SK-N-SH (cell line): ENCODE measurements at regions not wholly inside any gene's neighbourhood (a gene's known extent, or its start where the extent isn't known, plus 50 kb on each side); places are given as distances from the start of the nearest gene placed in this dataset.

ENCODE experiments used
- CTCF ChIA-PET: fragments of 300-600, 350-600 bp; formaldehyde crosslinking; extraction: SDS; loops from one replicate; lab custom pipeline; 2021; lab: Yijun Ruan, JAX
- POLR2A ChIA-PET: fragments of 350-600 bp; sonication (Branson Sonifier 250); formaldehyde crosslinking; extraction: SDS; loops from one replicate; lab custom pipeline; 2020; ENCODE audit warnings: antibody characterized with exemption, inconsistent platforms; lab: Yijun Ruan, JAX
- DNase-seq: peaks from one replicate; pipeline ENCODE4 v3.0.0; 2012
- H2AFZ ChIP-seq: fragments of 200-600 bp; sonication (generic); 2 replicates; pipeline ENCODE4 v1.8.1; 2016; ENCODE audit warnings: antibody characterized with exemption, mild to moderate bottlenecking, low read depth
- H3F3A ChIP-seq: fragments of 200-600 bp; sonication (generic); replicated peaks from 2 replicates; pipeline ENCODE3; 2016; ENCODE audit warnings: antibody characterized with exemption, mild to moderate bottlenecking; ENCODE audit not compliant: insufficient read depth
- H3K27ac ChIP-seq, 2 experiments: fragments of 200-500 bp in 1 of 2; fragments of 200-600 bp in 1 of 2; sonication (Bioruptor generic) in 1 of 2; sonication (generic), shearing (Covaris generic) in 1 of 2; 2 replicates each; pipeline versions ENCODE4 v1.5.1 to v1.6.1; 2014 to 2016; ENCODE audit warnings: low read depth in 2 of 2, inconsistent platforms in 1 of 2, low read length in 1 of 2, mild to moderate bottlenecking in 1 of 2, mixed read lengths in 1 of 2
- H3K27me3 ChIP-seq: fragments of 200-600 bp; sonication (generic), shearing (Covaris generic); 2 replicates; pipeline ENCODE4 v1.6.1; 2016; ENCODE audit warnings: mixed run types; ENCODE audit not compliant: insufficient read depth
- H3K36me3 ChIP-seq, 2 experiments: fragments of 200-500 bp in 1 of 2; fragments of 200-600 bp in 1 of 2; sonication (Bioruptor generic) in 1 of 2; sonication (generic) in 1 of 2; replicated peaks in 1 of 2; 2 replicates each; pipeline versions ENCODE3 to v1.5.1; 2014 to 2016; ENCODE audit warnings: low read length in 1 of 2, mild to moderate bottlenecking in 1 of 2; ENCODE audit not compliant: insufficient read depth in 2 of 2, control insufficient read depth in 1 of 2
- H3K4me1 ChIP-seq, 2 experiments: fragments of 200-500 bp in 1 of 2; fragments of 200-600 bp in 1 of 2; sonication (Bioruptor generic) in 1 of 2; sonication (generic), shearing (Covaris generic) in 1 of 2; 2 replicates each; pipeline versions ENCODE4 v1.5.1 to v1.6.1; 2014 to 2016; ENCODE audit warnings: low read depth in 1 of 2, low read length in 1 of 2, mixed run types in 1 of 2; ENCODE audit not compliant: insufficient read depth in 2 of 2, control insufficient read depth in 1 of 2
- H3K4me2 ChIP-seq: fragments of 200-600 bp; sonication (generic), shearing (Covaris generic); 2 replicates; pipeline ENCODE4 v1.6.1; 2017; ENCODE audit warnings: mixed run types
- H3K4me3 ChIP-seq, 2 experiments: fragments of 200-500 bp in 1 of 2; fragments of 200-600 bp in 1 of 2; sonication (Bioruptor generic) in 1 of 2; sonication (generic), shearing (Covaris generic) in 1 of 2; 2 replicates each; pipeline versions ENCODE4 v1.5.1 to v1.8.1; 2014 to 2016; ENCODE audit warnings: low read depth in 2 of 2, inconsistent platforms in 1 of 2, low read length in 1 of 2, mild to moderate bottlenecking in 1 of 2, mixed read lengths in 1 of 2, moderate library complexity in 1 of 2
- H3K79me2 ChIP-seq: fragments of 200-600 bp; sonication (generic); 2 replicates; pipeline ENCODE4 v1.8.1; 2017; ENCODE audit warnings: mild to moderate bottlenecking; ENCODE audit not compliant: insufficient read depth
- H3K9ac ChIP-seq: fragments of 200-600 bp; sonication (generic); 2 replicates; pipeline ENCODE4 v1.6.1; 2017; ENCODE audit warnings: mixed run types
- H3K9me2 ChIP-seq: fragments of 200-600 bp; sonication (generic); 2 replicates; pipeline ENCODE4 v1.6.1; 2017; ENCODE audit warnings: mixed run types
- H3K9me3 ChIP-seq: fragments of 200-600 bp; sonication (generic); 2 replicates; pipeline ENCODE4 v1.6.1; 2017; ENCODE audit warnings: mixed run types, mild to moderate bottlenecking, moderate library complexity
- H4K20me1 ChIP-seq: fragments of 200-600 bp; sonication (generic); 2 replicates; pipeline ENCODE4 v1.6.1; 2017; ENCODE audit warnings: mild to moderate bottlenecking, mixed run types; ENCODE audit not compliant: insufficient read depth
- CTCF ChIP-seq: fragments of 200-600 bp; sonication (generic); IDR thresholded peaks from 2 replicates; pipeline ENCODE4 v1.6.1; 2017; ENCODE audit warnings: antibody characterized with exemption, mild to moderate bottlenecking, moderate library complexity
- EZH2phosphoT487 ChIP-seq: fragments of 200-600 bp; sonication (generic); IDR thresholded peaks from 2 replicates; pipeline ENCODE4 v1.6.1; 2017; ENCODE audit warnings: low read depth, mixed run types, mild to moderate bottlenecking, antibody characterized with exemption, moderate library complexity, borderline replicate concordance
- FOSL2 ChIP-seq: IDR thresholded peaks from 2 replicates; pipeline ENCODE4 v1.4.0; 2012; ENCODE audit warnings: low read depth, mild to moderate bottlenecking, moderate library complexity, borderline replicate concordance
- FOXJ3 ChIP-seq: sonication (generic); formaldehyde crosslinking; IDR thresholded peaks from 2 replicates; pipeline ENCODE4 v1.5.1; 2020; ENCODE audit warnings: mild to moderate bottlenecking, missing genetic modification reagents
- FOXM1 ChIP-seq: IDR thresholded peaks from 2 replicates; pipeline ENCODE4 v1.4.0; 2012; ENCODE audit warnings: low read depth, mild to moderate bottlenecking
- GABPA ChIP-seq: IDR thresholded peaks from 2 replicates; pipeline ENCODE4 v1.4.0; 2012; ENCODE audit warnings: low read depth, mild to moderate bottlenecking
- GATA2 ChIP-seq: sonication (generic); formaldehyde crosslinking; IDR thresholded peaks from 2 replicates; pipeline ENCODE4 v1.5.0; 2020; ENCODE audit warnings: mild to moderate bottlenecking, missing genetic modification reagents
- MAX ChIP-seq: IDR thresholded peaks from 2 replicates; pipeline ENCODE4 v1.4.0; 2012; ENCODE audit warnings: low read depth
- MXI1 ChIP-seq: IDR thresholded peaks from 2 replicates; pipeline ENCODE4 v1.6.1; 2012; ENCODE audit warnings: mild to moderate bottlenecking, low read depth, low read length, improper control_type of control experiment
- NRF1 ChIP-seq: IDR thresholded peaks from 2 replicates; pipeline ENCODE4 v1.6.1; 2012; ENCODE audit warnings: low read depth, mild to moderate bottlenecking, low read length
- RAD21 ChIP-seq: IDR thresholded peaks from 2 replicates; pipeline ENCODE4 v1.6.1; 2012; ENCODE audit warnings: mild to moderate bottlenecking, low read length
- RCOR1 ChIP-seq: fragments of 150-350 bp; IDR thresholded peaks from 2 replicates; pipeline ENCODE4 v1.6.1; 2017; ENCODE audit warnings: antibody characterized with exemption, low read length
- SIN3A ChIP-seq: IDR thresholded peaks from 2 replicates; pipeline ENCODE4 v1.6.1; 2012; ENCODE audit warnings: low read depth, mild to moderate bottlenecking, low read length, moderate library complexity, borderline replicate concordance
- TAF1 ChIP-seq: IDR thresholded peaks from 2 replicates; pipeline ENCODE4 v1.6.1; 2012; ENCODE audit warnings: low read depth, mild to moderate bottlenecking, low read length, moderate library complexity, borderline replicate concordance
- TEAD4 ChIP-seq: IDR thresholded peaks from 2 replicates; pipeline ENCODE4 v1.4.0; 2012; ENCODE audit warnings: mild to moderate bottlenecking, borderline replicate concordance; ENCODE audit not compliant: insufficient read depth
- USF2 ChIP-seq: fragments of 150-350 bp; IDR thresholded peaks from 2 replicates; pipeline ENCODE4 v1.6.1; 2017; ENCODE audit warnings: antibody characterized with exemption, low read length, low read depth, borderline replicate concordance
- YY1 ChIP-seq: IDR thresholded peaks from 2 replicates; pipeline ENCODE4 v1.4.0; 2012; ENCODE audit warnings: low read depth, mild to moderate bottlenecking
- ZBTB33 ChIP-seq: IDR thresholded peaks from 2 replicates; pipeline ENCODE4 v1.4.0; 2012; ENCODE audit warnings: low read depth, borderline replicate concordance
- WGBS: methylation state at CpG from one replicate; pipeline ENCODE4 v1.1.6; 2017; ENCODE audit warnings: low lambda C conversion rate; 5-methylcytosine and 5-hydroxymethylcytosine counted together

- 67% methylated on average over 5 of the region's 5 CpGs for WGBS
- Histone ChIP-seq H4K20me1 (no peaks in the 10 kb centered on the region), H3K79me2 (no peaks in the 10 kb centered on the region), H3K27me3 (no peaks in the 10 kb centered on the region), H3F3A (no peaks in the 10 kb centered on the region), H3K4me2 (no peak overlapping the region), H3K4me1 (peaks cover 0 to 12% of the 10 kb centered on the region in 2 experiments; a peak in 2 of 4 replicates), H3K9ac (no peak overlapping the region), H3K27ac (peak overlapping the region in 1 of 2 experiments; percentile 67; a peak in 2 of 4 replicates), H3K36me3 (no peaks in the 10 kb centered on the region), H3K4me3 (no peak overlapping the region), H3K9me2 (no peaks in the 10 kb centered on the region), H2AFZ (no peak overlapping the region), H3K9me3 (no peaks in the 10 kb centered on the region)
- ChIA-PET POLR2A (no interaction called here), CTCF (interaction anchor here (3.3 kb wide), 1 partner anchor 312 kb away, joined by 14 read pairs; no protein-coding TSS in a partner anchor)
- no peak for DNase-seq
- no peak for TF ChIP-seq TEAD4
- TF ChIP-seq GABPA, result no peak
- TF ChIP-seq USF2, result no peak
- no peak for TF ChIP-seq FOSL2
- TF ChIP-seq FOXJ3 (CRISPR knock-in tag), result no peak
- no peak for TF ChIP-seq RAD21
- TF ChIP-seq TAF1, result no peak
- TF ChIP-seq YY1, result no peak
- no peak for TF ChIP-seq CTCF
- TF ChIP-seq EZH2phosphoT487, result no peak
Measured at GRCh38 chr20:48309293-48309692, 518.5 kb downstream of the PREX1 start.

GRCh38 chr20:48308882-48309281 is 518.9 kb downstream of the PREX1 start:
- ChIA-PET CTCF (interaction anchor here (0.6 to 3.3 kb wide), 2 partner anchors 64 to 312 kb away, joined by 3 to 14 read pairs; no protein-coding TSS in a partner anchor), POLR2A (no interaction called here)
- Histone ChIP-seq H3K27me3 (no peaks in the 10 kb centered on the region), H3K36me3 (no peaks in the 10 kb centered on the region), H3K4me3 (no peak overlapping the region), H2AFZ (no peak overlapping the region), H3K9me2 (no peaks in the 10 kb centered on the region), H3K9ac (no peak overlapping the region), H3K79me2 (no peaks in the 10 kb centered on the region), H3K4me2 (no peak overlapping the region), H3K9me3 (no peaks in the 10 kb centered on the region), H3K27ac (peak overlapping the region in 1 of 2 experiments; percentile 67; a peak in 2 of 4 replicates), H3K4me1 (peaks cover 0 to 12% of the 10 kb centered on the region in 2 experiments; a peak in 2 of 4 replicates), H3F3A (no peaks in the 10 kb centered on the region), H4K20me1 (no peaks in the 10 kb centered on the region)
- no peak for DNase-seq
- 55% methylated on average over 6 of the region's 6 CpGs for WGBS
- TF ChIP-seq MXI1 (no peak; the same call in 1 of the 2 replicates), FOXM1 (no peak), GATA2 (CRISPR knock-in tag) (no peak), NRF1 (no peak), FOSL2 (no peak), GABPA (no peak), SIN3A (no peak), EZH2phosphoT487 (no peak), USF2 (no peak), FOXJ3 (CRISPR knock-in tag) (no peak), ZBTB33 (no peak), CTCF (no peak), RCOR1 (no peak), MAX (no peak)
